Urothelium cell line (cell line): ENCODE measurements at regions not wholly inside any gene's neighbourhood (a gene's known extent, or its start where the extent isn't known, plus 50 kb on each side); places are given as distances from the start of the nearest gene placed in this dataset.
A peak's percentile ranks its signal among the peaks of the same experiment; 100 is the strongest.
"Not testable (repeated sequence)": the region's sequence is repeated elsewhere in the genome, so short reads cannot be mapped to it uniquely, and the experiment has no call there.

Source experiments
- DNase-seq: peaks from one replicate; pipeline ENCODE4 v3.0.0; 2011; ENCODE audit warnings: low spot score, mixed read lengths
- FAIRE-seq: peaks from 2 replicates; lab custom pipeline; 2011; peaks lifted over from hg19 to GRCh38; lab: Jason Lieb, UNC

- no peak for FAIRE-seq
- DNase-seq: no peak
Measured at GRCh38 chr5:1655496-1656270, 131.9 kb upstream of the LPCAT1 start.

GRCh38 chr5:1654786-1655495 lies 131.2 kb upstream of the LPCAT1 start:
- FAIRE-seq (no peak), DNase-seq (no peak)

GRCh38 chr5:1653698-1654651 lies 130.2 kb upstream of the LPCAT1 start:
- DNase-seq, FAIRE-seq: not testable (repeated sequence)

GRCh38 chr5:1652873-1653697 lies 129.3 kb upstream of the LPCAT1 start:
- FAIRE-seq: peak; percentile 77
- DNase-seq: no peak

GRCh38 chr5:1651971-1652872 lies 128.5 kb upstream of the LPCAT1 start:
- DNase-seq (no peak), FAIRE-seq (no peak)

- DNase-seq (no peak), FAIRE-seq (no peak)
Measured at GRCh38 chr5:1651250-1651649, 127.5 kb upstream of the LPCAT1 start.

GRCh38 chr5:1649554-1649953 lies 125.8 kb upstream of the LPCAT1 start:
- DNase-seq: no peak
- no peak for FAIRE-seq

GRCh38 chr5:1648806-1649205 lies 125.0 kb upstream of the LPCAT1 start:
- DNase-seq (no peak), FAIRE-seq (no peak)

GRCh38 chr5:1647580-1647979 lies 123.8 kb upstream of the LPCAT1 start:
- DNase-seq (no peak), FAIRE-seq (no peak)

GRCh38 chr5:1644810-1645571 lies 121.2 kb upstream of the LPCAT1 start:
- FAIRE-seq (peak; percentile 17), DNase-seq (peak; percentile 91)

- not testable (repeated sequence) for DNase-seq, FAIRE-seq
Measured at GRCh38 chr5:1644393-1644809, 120.6 kb upstream of the LPCAT1 start.

- no peak for FAIRE-seq
- DNase-seq: no peak
Measured at GRCh38 chr5:1643651-1644392, 120.1 kb upstream of the LPCAT1 start.

GRCh38 chr5:1642621-1643061 lies 118.9 kb upstream of the LPCAT1 start:
- DNase-seq (no peak), FAIRE-seq (no peak)

- DNase-seq (no peak), FAIRE-seq (no peak)
Measured at GRCh38 chr5:1642221-1642620, 118.5 kb upstream of the LPCAT1 start.

GRCh38 chr5:1641560-1642166 lies 117.9 kb upstream of the LPCAT1 start:
- DNase-seq (peak; percentile 90), FAIRE-seq (no peak)

GRCh38 chr5:1641041-1641440 lies 117.3 kb upstream of the LPCAT1 start:
- FAIRE-seq (no peak), DNase-seq (no peak)

GRCh38 chr5:1640421-1640881 lies 116.7 kb upstream of the LPCAT1 start:
- FAIRE-seq: no peak

More at GRCh38 chr5:1640421-1640881, 116.7 kb upstream of the LPCAT1 start:
- no peak for DNase-seq
